H9 (cell line): ENCODE measurements at regions not wholly inside any gene's neighbourhood (a gene's known extent, or its start where the extent isn't known, plus 50 kb on each side); places are given as distances from the start of the nearest gene placed in this dataset.

ENCODE experiments used
- DNase-seq: peaks from one replicate; pipeline ENCODE4 v3.0.0-alpha.2; 2017
- H2AFZ ChIP-seq: one replicate; pipeline ENCODE4 v1.6.1; 2013; ENCODE audit warnings: mild to moderate bottlenecking, low read length, control low read depth, moderate library complexity
- H2AK5ac ChIP-seq: 2 replicates; pipeline ENCODE4 v1.6.1; 2013; ENCODE audit warnings: low read length, control low read depth, mixed read lengths; ENCODE audit not compliant: insufficient read length
- H2BK120ac ChIP-seq: one replicate; pipeline ENCODE4 v1.6.1; 2013; ENCODE audit warnings: low read depth, mild to moderate bottlenecking, low read length, control low read depth, inconsistent platforms; ENCODE audit not compliant: poor library complexity, severe bottlenecking
- H2BK12ac ChIP-seq: 2 replicates; pipeline ENCODE4 v1.6.1; 2013; ENCODE audit warnings: low read length, control low read depth, mixed read lengths, low read depth; ENCODE audit not compliant: insufficient read length
- H2BK15ac ChIP-seq: 2 replicates; pipeline ENCODE4 v1.6.1; 2013; ENCODE audit warnings: low read depth, low read length, control low read depth
- H2BK20ac ChIP-seq: one replicate; pipeline ENCODE4 v1.6.1; 2013; ENCODE audit warnings: low read depth, mild to moderate bottlenecking, low read length, control low read depth, inconsistent platforms; ENCODE audit not compliant: poor library complexity, severe bottlenecking
- H2BK5ac ChIP-seq: 2 replicates; pipeline ENCODE4 v1.6.1; 2013; ENCODE audit warnings: low read length, control low read depth, mixed read lengths; ENCODE audit not compliant: insufficient read length
- H3K14ac ChIP-seq: 2 replicates; pipeline ENCODE4 v1.6.1; 2013; ENCODE audit warnings: low read length, control low read depth; ENCODE audit not compliant: insufficient read depth
- H3K18ac ChIP-seq: 2 replicates; pipeline ENCODE4 v1.6.1; 2013; ENCODE audit warnings: low read depth, mild to moderate bottlenecking, mixed read lengths, low read length, control low read depth; ENCODE audit not compliant: insufficient read length
- H3K23ac ChIP-seq: 2 replicates; pipeline ENCODE4 v1.6.1; 2013; ENCODE audit warnings: low read length, control low read depth, mixed read lengths, low read depth; ENCODE audit not compliant: insufficient read length
- H3K23me2 ChIP-seq: 2 replicates; pipeline ENCODE4 v1.6.1; 2013; ENCODE audit warnings: low read depth, mild to moderate bottlenecking, mixed read lengths, low read length, control low read depth; ENCODE audit not compliant: insufficient read length, poor library complexity, severe bottlenecking
- H3K27ac ChIP-seq: 2 replicates; pipeline ENCODE4 v1.5.1; 2013; ENCODE audit warnings: low read length, control low read depth, mixed read lengths, low read depth; ENCODE audit not compliant: insufficient read length
- H3K27me3 ChIP-seq: 2 replicates; pipeline ENCODE4 v1.6.1; 2013; ENCODE audit warnings: low read length, control low read depth, inconsistent platforms; ENCODE audit not compliant: insufficient read depth
- H3K4ac ChIP-seq: 2 replicates; pipeline ENCODE4 v1.6.1; 2013; ENCODE audit warnings: low read depth, mild to moderate bottlenecking, control low read depth, inconsistent platforms, low read length, moderate library complexity
- H3K4me1 ChIP-seq: 2 replicates; pipeline ENCODE4 v1.6.1; 2013; ENCODE audit warnings: low read length, control low read depth, inconsistent platforms; ENCODE audit not compliant: insufficient read depth
- H3K4me2 ChIP-seq: 2 replicates; pipeline ENCODE4 v1.6.1; 2013; ENCODE audit warnings: low read length, control low read depth, mixed read lengths; ENCODE audit not compliant: insufficient read length, insufficient read depth
- H3K56ac ChIP-seq: 2 replicates; pipeline ENCODE4 v1.6.1; 2013; ENCODE audit warnings: low read depth, mild to moderate bottlenecking, mixed read lengths, low read length, control low read depth; ENCODE audit not compliant: insufficient read length
- H3K79me1 ChIP-seq: 2 replicates; pipeline ENCODE4 v1.6.1; 2013; ENCODE audit warnings: low read depth, mild to moderate bottlenecking, moderate library complexity, low read length, control low read depth, inconsistent platforms; ENCODE audit not compliant: insufficient read depth, poor library complexity, severe bottlenecking
- H3K79me2 ChIP-seq: 2 replicates; pipeline ENCODE4 v1.6.1; 2013; ENCODE audit warnings: low read length, control low read depth, inconsistent platforms; ENCODE audit not compliant: insufficient read depth
- H3K9ac ChIP-seq: 2 replicates; pipeline ENCODE4 v1.6.1; 2013; ENCODE audit warnings: low read length, control low read depth, mixed read lengths; ENCODE audit not compliant: insufficient read length; ENCODE audit errors: extremely low read depth
- H3K9me3 ChIP-seq: one replicate; pipeline ENCODE4 v1.6.1; 2013; ENCODE audit warnings: low read depth, low read length, inconsistent platforms; ENCODE audit not compliant: control insufficient read depth
- H3T11ph ChIP-seq: one replicate; pipeline ENCODE4 v1.6.1; 2013; ENCODE audit warnings: mild to moderate bottlenecking, low read length, control low read depth, inconsistent platforms
- H4K20me1 ChIP-seq: one replicate; pipeline ENCODE4 v1.6.1; 2013; ENCODE audit not compliant: control insufficient read depth, insufficient read length, insufficient read depth
- H4K5ac ChIP-seq: 2 replicates; pipeline ENCODE4 v1.6.1; 2013; ENCODE audit warnings: low read depth, mild to moderate bottlenecking, mixed read lengths, low read length, control low read depth; ENCODE audit not compliant: insufficient read length
- H4K8ac ChIP-seq: replicated peaks from 2 replicates; pipeline ENCODE4 v1.6.1; 2013; ENCODE audit warnings: low read length, control low read depth, mixed read lengths, low read depth; ENCODE audit not compliant: insufficient read length
- H4K91ac ChIP-seq: 2 replicates; pipeline ENCODE4 v1.6.1; 2013; ENCODE audit warnings: low read depth, mild to moderate bottlenecking, moderate library complexity, mixed read lengths, low read length, control low read depth; ENCODE audit not compliant: insufficient read length
- H3K27ac Mint-ChIP-seq, 3 experiments: 2 replicates in 2 of 3; 3 replicates in 1 of 3; pipeline ENCODE4 v1.8.0; 2020 to 2021; ENCODE audit warnings: mixed read lengths in 3 of 3, mild to moderate bottlenecking in 1 of 3, moderate library complexity in 1 of 3
- H3K27me3 Mint-ChIP-seq: 2 replicates; pipeline ENCODE4 v1.8.0; 2021; ENCODE audit warnings: low read depth, mild to moderate bottlenecking, moderate library complexity, mixed read lengths
- H3K36me3 Mint-ChIP-seq, 3 experiments: 2 replicates in 2 of 3; 3 replicates in 1 of 3; pipeline ENCODE4 v1.8.0; 2020 to 2021; ENCODE audit warnings: low read depth in 3 of 3, mixed read lengths in 3 of 3; ENCODE audit not compliant: insufficient read depth in 1 of 3
- H3K4me1 Mint-ChIP-seq, 2 experiments: 2 replicates each; pipeline ENCODE4 v1.8.0; 2020; ENCODE audit warnings: mixed read lengths in 2 of 2
- H3K4me3 Mint-ChIP-seq, 2 experiments: 2 replicates in 1 of 2; 3 replicates in 1 of 2; pipeline ENCODE4 v1.8.0; 2020 to 2021; ENCODE audit warnings: mild to moderate bottlenecking in 2 of 2, mixed read lengths in 2 of 2, moderate library complexity in 1 of 2
- H3K9me3 Mint-ChIP-seq, 2 experiments: 2 replicates in 1 of 2; 3 replicates in 1 of 2; pipeline ENCODE4 v1.8.0; 2020; ENCODE audit warnings: mild to moderate bottlenecking in 2 of 2, mixed read lengths in 2 of 2, moderate library complexity in 1 of 2
- CTCF ChIP-seq: fragments of 200-600 bp; sonication (generic); conservative IDR thresholded peaks from 3 replicates; pipeline ENCODE4 v1.8.0; 2021; ENCODE audit warnings: antibody characterized with exemption, mild to moderate bottlenecking
- WGBS: extraction: QIAGEN DNeasy Blood & Tissue Kit; methylation state at CpG from one replicate; pipeline ENCODE4 v1.1.7; 2013; ENCODE audit warnings: missing lambda C conversion rate, low lambda C conversion rate, mixed read lengths; ENCODE audit not compliant: insufficient read length; ENCODE audit errors: extremely low coverage; 5-methylcytosine and 5-hydroxymethylcytosine counted together

- no peak overlapping the region for H4K91ac ChIP-seq
- no peak for TF ChIP-seq CTCF
- H3K18ac ChIP-seq = no peak overlapping the region
- Mint-ChIP-seq H3K4me3 (no peak overlapping the region), H3K27me3 (no peaks in the 10 kb centered on the region), H3K36me3 (no peaks in the 10 kb centered on the region), H3K27ac (no peak overlapping the region), H3K4me1 (peaks cover 8 to 11% of the 10 kb centered on the region in 2 experiments), H3K9me3 (no peaks in the 10 kb centered on the region)
- H2AFZ ChIP-seq = no peak overlapping the region
- no peak overlapping the region for H3K9ac ChIP-seq
- no peaks in the 10 kb centered on the region for H4K20me1 ChIP-seq
- WGBS = no CpG with 5 or more reads among the region's 3 CpGs
- H3K23ac ChIP-seq = no peak overlapping the region
- H2BK20ac ChIP-seq = no peak overlapping the region
- H3K27ac ChIP-seq = no peak overlapping the region
- H2BK12ac ChIP-seq = no peak overlapping the region
- no peak overlapping the region for H2BK120ac ChIP-seq
- H3K4me1 ChIP-seq = no peaks in the 10 kb centered on the region
- DNase-seq = no peak
- H2AK5ac ChIP-seq = no peak overlapping the region
- H3K4me2 ChIP-seq = no peak overlapping the region
- H3K23me2 ChIP-seq = no peaks in the 10 kb centered on the region
- H3K9me3 ChIP-seq = no peaks in the 10 kb centered on the region
- no peak overlapping the region for H4K5ac ChIP-seq
- no peak overlapping the region for H3K14ac ChIP-seq
- no peak overlapping the region for H2BK15ac ChIP-seq
- H3T11ph ChIP-seq = no peak overlapping the region
- H3K4ac ChIP-seq = no peak overlapping the region
- H3K27me3 ChIP-seq = no peaks in the 10 kb centered on the region
- H3K56ac ChIP-seq = no peak overlapping the region
- no peaks in the 10 kb centered on the region for H3K79me2 ChIP-seq
- H3K79me1 ChIP-seq = no peaks in the 10 kb centered on the region
- no peak overlapping the region for H2BK5ac ChIP-seq
- no peak overlapping the region for H4K8ac ChIP-seq
Observed at GRCh38 chr9:73280113-73280512, 128.4 kb downstream of the ANXA1 start.
